Omental fat pad (tissue), 3 donors: ENCODE measurements at regions not wholly inside any gene's neighbourhood (a gene's known extent, or its start where the extent isn't known, plus 50 kb on each side); places are given as distances from the start of the nearest gene placed in this dataset.

Source experiments
- ATAC-seq: fragments of 150-250 bp; one replicate; pipeline ENCODE4 v1.9.1; 2016; ENCODE audit warnings: mild to moderate bottlenecking, moderate library complexity; ENCODE audit not compliant: low FRiP score
- DNase-seq: peaks from one replicate; pipeline ENCODE4 v3.0.0-alpha.2; 2019; ENCODE audit warnings: low spot score
- TF ChIP-seq, protein P1 (sequence below), 3 donors: fragments of 450-650 bp; IDR thresholded peaks; one replicate each; pipeline ENCODE4 v1.5.1; 2016 to 2017; ENCODE audit warnings: antibody characterized with exemption in 3 of 3, mild to moderate bottlenecking in 3 of 3, moderate library complexity in 2 of 3

DNA sequence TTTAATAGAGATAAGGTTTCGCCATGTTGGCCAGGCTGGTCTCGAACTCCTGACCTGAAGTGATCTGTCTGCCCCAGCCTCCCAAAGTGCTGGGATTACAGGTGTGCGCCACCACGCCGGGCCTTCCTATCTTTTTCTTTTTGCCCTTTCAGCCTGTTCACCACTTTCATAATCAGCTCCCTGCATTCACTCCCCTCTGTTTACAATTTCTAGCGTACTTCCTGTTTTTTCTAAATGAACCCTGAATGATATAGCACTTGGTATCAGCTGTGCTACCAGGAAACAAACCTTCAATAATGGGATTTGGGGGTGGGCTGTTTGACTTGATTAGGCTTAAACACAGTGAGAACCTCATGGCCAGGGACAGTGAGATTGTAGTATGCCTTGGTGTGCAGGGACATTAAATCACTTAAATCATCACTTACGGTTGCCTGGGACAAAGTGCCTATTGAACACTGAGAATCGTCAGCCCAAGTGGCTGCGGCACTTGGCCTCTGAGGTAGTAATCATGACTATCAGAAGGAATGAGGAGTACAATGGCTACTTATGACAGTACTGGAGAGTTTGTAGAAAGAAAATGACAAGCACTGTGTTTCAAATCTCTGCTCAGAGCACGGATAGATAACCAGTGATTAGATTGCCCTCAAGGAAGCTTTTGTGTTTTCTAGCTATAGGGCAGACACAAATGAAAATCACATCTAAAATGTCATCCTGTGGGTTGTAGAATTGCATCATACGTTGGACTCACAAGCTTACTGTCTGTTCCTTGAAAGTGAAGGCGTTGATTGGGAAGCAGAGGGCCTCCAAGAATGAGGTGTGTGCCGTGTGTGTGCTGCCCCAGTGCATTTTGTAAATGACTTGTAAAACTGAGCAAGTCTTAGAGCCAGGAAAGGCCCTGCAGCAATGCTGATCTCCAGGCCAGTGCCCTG lies 661.8 kb downstream of the MATN1 start:
- DNase-seq (no peak), ATAC-seq (no peak)
- TF ChIP-seq, protein P1, sequence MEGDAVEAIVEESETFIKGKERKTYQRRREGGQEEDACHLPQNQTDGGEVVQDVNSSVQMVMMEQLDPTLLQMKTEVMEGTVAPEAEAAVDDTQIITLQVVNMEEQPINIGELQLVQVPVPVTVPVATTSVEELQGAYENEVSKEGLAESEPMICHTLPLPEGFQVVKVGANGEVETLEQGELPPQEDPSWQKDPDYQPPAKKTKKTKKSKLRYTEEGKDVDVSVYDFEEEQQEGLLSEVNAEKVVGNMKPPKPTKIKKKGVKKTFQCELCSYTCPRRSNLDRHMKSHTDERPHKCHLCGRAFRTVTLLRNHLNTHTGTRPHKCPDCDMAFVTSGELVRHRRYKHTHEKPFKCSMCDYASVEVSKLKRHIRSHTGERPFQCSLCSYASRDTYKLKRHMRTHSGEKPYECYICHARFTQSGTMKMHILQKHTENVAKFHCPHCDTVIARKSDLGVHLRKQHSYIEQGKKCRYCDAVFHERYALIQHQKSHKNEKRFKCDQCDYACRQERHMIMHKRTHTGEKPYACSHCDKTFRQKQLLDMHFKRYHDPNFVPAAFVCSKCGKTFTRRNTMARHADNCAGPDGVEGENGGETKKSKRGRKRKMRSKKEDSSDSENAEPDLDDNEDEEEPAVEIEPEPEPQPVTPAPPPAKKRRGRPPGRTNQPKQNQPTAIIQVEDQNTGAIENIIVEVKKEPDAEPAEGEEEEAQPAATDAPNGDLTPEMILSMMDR (IDR thresholded peaks at IDR 0.05) = no peak

DNA sequence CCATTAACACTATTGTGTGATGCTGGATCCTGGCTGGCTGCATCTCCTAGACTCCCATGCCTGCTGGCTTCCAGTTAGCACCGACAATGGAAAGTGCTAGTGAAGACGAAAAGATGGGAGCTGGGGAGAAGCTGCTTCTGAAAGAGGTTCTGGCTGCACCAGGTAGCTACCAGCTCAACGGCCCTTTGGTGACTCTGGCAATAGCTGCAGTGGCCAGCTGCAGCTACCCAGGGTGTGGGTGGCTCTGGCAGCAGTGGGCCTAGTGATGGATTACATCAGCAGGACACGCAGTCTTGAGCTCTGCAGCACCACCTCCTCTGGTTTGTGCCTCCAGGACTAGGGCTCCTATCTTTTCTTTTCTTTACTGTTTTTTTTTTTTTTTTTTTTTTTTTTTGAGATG lies 662.6 kb downstream of the MATN1 start:
- no peak for ATAC-seq
- no peak for DNase-seq
- TF ChIP-seq, protein P1 (IDR thresholded peaks at IDR 0.05) = no peak

GRCh38 chr1:30058970-30059369 lies 664.4 kb downstream of the MATN1 start:
- TF ChIP-seq, protein P1 (IDR thresholded peaks at IDR 0.05) = no peak
- no peak for ATAC-seq
- DNase-seq = no peak

DNA sequence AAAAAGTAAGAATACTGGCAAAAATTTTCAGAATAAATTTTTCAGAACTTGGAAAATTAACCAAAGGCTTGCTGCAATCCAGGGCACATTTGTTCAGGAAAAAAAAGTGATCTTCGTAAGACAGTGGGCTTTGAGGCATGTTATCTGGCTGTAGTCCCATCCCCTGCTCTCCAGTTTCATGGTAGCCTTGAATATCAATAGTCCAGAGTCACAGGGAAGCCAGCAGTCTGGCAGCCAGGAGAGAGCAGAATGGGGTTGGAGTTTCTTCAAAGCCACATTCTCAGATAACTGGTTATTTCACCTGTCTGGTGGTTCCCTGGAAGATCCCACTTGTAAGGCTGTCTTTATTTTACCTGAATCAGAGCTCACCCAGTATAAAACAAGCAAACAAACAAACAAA lies 669.3 kb downstream of the MATN1 start:
- TF ChIP-seq, protein P1 (IDR thresholded peaks at IDR 0.05) = no peak
- ATAC-seq = no peak
- no peak for DNase-seq

DNA sequence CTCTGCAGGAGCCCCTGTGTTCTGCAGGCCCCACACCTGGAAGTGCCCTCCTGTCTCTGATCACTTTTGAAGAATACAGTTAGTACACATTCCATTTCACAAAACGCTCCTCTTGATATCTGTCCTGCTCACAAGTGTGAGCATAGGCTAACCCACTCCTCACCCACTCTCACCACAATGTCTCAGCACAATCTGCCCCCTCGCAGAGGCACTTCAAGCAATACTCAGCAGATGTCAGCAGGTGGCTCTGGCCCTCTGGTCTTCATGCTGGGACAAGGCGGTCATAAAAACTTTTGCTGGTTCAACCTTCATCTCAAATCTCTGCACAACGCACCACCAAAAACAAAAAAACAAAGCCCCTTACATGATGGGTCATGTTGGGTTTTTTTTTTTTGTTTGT lies 671.2 kb downstream of the MATN1 start:
- DNase-seq = no peak
- TF ChIP-seq, protein P1 (IDR thresholded peaks at IDR 0.05) = no peak

GRCh38 chr1:30051777-30052176 lies 671.6 kb downstream of the MATN1 start:
- no peak for ATAC-seq

More for the DNA sequence above, 671.2 kb downstream of the MATN1 start:
- ATAC-seq = no peak

More at GRCh38 chr1:30051777-30052176, 671.6 kb downstream of the MATN1 start:
- TF ChIP-seq, protein P1 (IDR thresholded peaks at IDR 0.05) = no peak
- no peak for DNase-seq
